ENCODE measurements at regions not wholly inside any gene's neighbourhood (a gene's known extent, or its start where the extent isn't known, plus 50 kb on each side); places are given as distances from the start of the nearest gene placed in this dataset.

- POLR2A ChIA-PET = interaction anchor here (0.9 to 1.0 kb wide), 3 partner anchors 100 to 368 kb away, joined by 3 to 4 read pairs (median 3); no protein-coding TSS in a partner anchor
- Histone ChIP-seq H3K4me1 (ENCODE audit: insufficient read depth, low read length) (peaks cover 15% of the 10 kb centered on the region), H3K4me3 (replicated peaks in 1 of 3; ENCODE audit: insufficient read depth in 1 of 3, low read depth in 2 of 3, low read length in 3 of 3) (no peak overlapping the region), H4K20me1 (ENCODE audit: insufficient read depth, low read length) (no peaks in the 10 kb centered on the region), H3K9me3 (ENCODE audit: low read length) (no peaks in the 10 kb centered on the region), H3K4me2 (ENCODE audit: low read depth, low read length) (no peak overlapping the region), H3K27me3 (ENCODE audit: control insufficient read depth in 1 of 2, insufficient read depth in 2 of 2, low read length in 2 of 2) (no peaks in the 10 kb centered on the region), H3K27ac (ENCODE audit: extremely low read length, insufficient read depth, low read length) (no peak overlapping the region), H3K79me2 (ENCODE audit: insufficient read depth, low read length) (no peaks in the 10 kb centered on the region), H3K9ac (ENCODE audit: insufficient read depth, low read depth, low read length) (no peak overlapping the region), H3K36me3 (replicated peaks in 1 of 2; ENCODE audit: control insufficient read depth in 1 of 2, insufficient read depth in 2 of 2, low read length in 2 of 2) (no peaks in the 10 kb centered on the region), H2AFZ (ENCODE audit: low read length) (no peak overlapping the region)
- intact Hi-C loops (cut with micrococcal nuclease; ENCODE audit: unreplicated experiment) (loop anchor here (1.0 to 5.0 kb wide), 3 partner anchors 283 to 733 kb away; no protein-coding TSS in a partner anchor), in situ Hi-C loops (cut with HindIII; ENCODE audit: extremely low pct_ligation_motif_present, low pct_unique_long_range_greater_than_20kb) (loop anchor here (5.0 kb wide), 2 partner anchors 108 to 278 kb away; no protein-coding TSS in a partner anchor)
- FAIRE-seq (peak; percentile 4), DNase-seq (ENCODE audit: low spot score) (peak; percentile 35), ATAC-seq (peak; percentile 80)
- BruUV-seq (replicated peaks) = no TSS peak
- WGBS (ENCODE audit: low lambda C conversion rate) = 39% methylated on average over 7 of the region's 7 CpGs
- CTCF ChIA-PET (ENCODE audit: low intra/inter-chr PET ratio, low total read pairs) = interaction anchor here (0.9 to 8.8 kb wide), 2 partner anchors 104 to 299 kb away, joined by 5 to 182 read pairs; partner anchors contain the start of gene PERP
- TF ChIP-seq ZNF235 (CRISPR knock-in tag; IDR thresholded peaks at IDR 0.05; ENCODE audit: borderline replicate concordance) = 0 out of 2 replicates have a peak, but pooled peaks have one; percentile 33
- peak; percentile 70 for TF ChIP-seq CTCF (CRISPR knock-in tag; IDR thresholded peaks at IDR 0.05)
- no peak for TF ChIP-seq TBX2 (CRISPR knock-in tag; IDR thresholded peaks at IDR 0.05; ENCODE audit: borderline replicate concordance)
- TF ChIP-seq ZBTB2 (CRISPR knock-in tag; IDR thresholded peaks at IDR 0.05; ENCODE audit: low read depth) = no peak
- TF ChIP-seq ZNF512B (CRISPR knock-in tag; IDR thresholded peaks at IDR 0.05; ENCODE audit: borderline replicate concordance) = no peak
- no peak for TF ChIP-seq AHDC1 (CRISPR knock-in tag; IDR thresholded peaks at IDR 0.05; ENCODE audit: borderline replicate concordance)
- TF ChIP-seq NR2C2 (CRISPR knock-in tag; IDR thresholded peaks at IDR 0.05; ENCODE audit: borderline replicate concordance) = no peak
- TF ChIP-seq TEAD2 (CRISPR knock-in tag; IDR thresholded peaks at IDR 0.05) = no peak
- TF ChIP-seq MIXL1 (CRISPR knock-in tag; IDR thresholded peaks at IDR 0.05) = peak; percentile 39; the same call in 1 of the 2 replicates
- peak; percentile 48; the same call in 1 of the 2 replicates for TF ChIP-seq RAD21 (CRISPR knock-in tag; IDR thresholded peaks at IDR 0.05)
Measured at GRCh38 chr6:138004430-138005287, 102.6 kb downstream of the PERP start.
